Mucosa of stomach (tissue), 1 donor: ENCODE measurements at regions not wholly inside any gene's neighbourhood (a gene's known extent, or its start where the extent isn't known, plus 50 kb on each side); places are given as distances from the start of the nearest gene placed in this dataset.

Experiments used
- H3K27me3 ChIP-seq: one replicate; pipeline ENCODE4 v1.7.0; 2013; ENCODE audit warnings: mild to moderate bottlenecking, low read length; ENCODE audit not compliant: control insufficient read depth, insufficient read depth
- H3K36me3 ChIP-seq: one replicate; pipeline ENCODE4 v1.7.0; 2013; ENCODE audit warnings: low read length; ENCODE audit not compliant: control insufficient read depth, insufficient read depth
- H3K4me1 ChIP-seq: one replicate; pipeline ENCODE4 v1.7.0; 2013; ENCODE audit warnings: mild to moderate bottlenecking, low read length; ENCODE audit not compliant: control insufficient read depth, insufficient read depth
- H3K4me3 ChIP-seq: one replicate; pipeline ENCODE4 v1.7.0; 2013; ENCODE audit warnings: low read length
- H3K9ac ChIP-seq: one replicate; pipeline ENCODE4 v1.7.0; 2013; ENCODE audit warnings: mild to moderate bottlenecking, low read length, moderate library complexity
- H3K9me3 ChIP-seq: one replicate; pipeline ENCODE4 v1.7.0; 2013; ENCODE audit warnings: mild to moderate bottlenecking, low read length, moderate library complexity; ENCODE audit not compliant: control insufficient read depth
- donor health status: Pancreatic carcinoma.

- H3K36me3 ChIP-seq = no peaks in the 10 kb centered on the region
- no peaks in the 10 kb centered on the region for H3K27me3 ChIP-seq
- peaks cover 8% of the 10 kb centered on the region for H3K4me1 ChIP-seq
- H3K4me3 ChIP-seq = no peak overlapping the region
- no peak overlapping the region for H3K9ac ChIP-seq
- H3K9me3 ChIP-seq = no peaks in the 10 kb centered on the region
Observed at GRCh38 chr7:156156734-156157408, 344.6 kb upstream of the SHH start.

- no peaks in the 10 kb centered on the region for H3K27me3 ChIP-seq
- H3K9ac ChIP-seq = no peak overlapping the region
- H3K4me1 ChIP-seq = peaks cover 8% of the 10 kb centered on the region
- no peaks in the 10 kb centered on the region for H3K9me3 ChIP-seq
- no peak overlapping the region for H3K4me3 ChIP-seq
- no peaks in the 10 kb centered on the region for H3K36me3 ChIP-seq
Observed at GRCh38 chr7:156155988-156156733, 343.9 kb upstream of the SHH start.

DNA sequence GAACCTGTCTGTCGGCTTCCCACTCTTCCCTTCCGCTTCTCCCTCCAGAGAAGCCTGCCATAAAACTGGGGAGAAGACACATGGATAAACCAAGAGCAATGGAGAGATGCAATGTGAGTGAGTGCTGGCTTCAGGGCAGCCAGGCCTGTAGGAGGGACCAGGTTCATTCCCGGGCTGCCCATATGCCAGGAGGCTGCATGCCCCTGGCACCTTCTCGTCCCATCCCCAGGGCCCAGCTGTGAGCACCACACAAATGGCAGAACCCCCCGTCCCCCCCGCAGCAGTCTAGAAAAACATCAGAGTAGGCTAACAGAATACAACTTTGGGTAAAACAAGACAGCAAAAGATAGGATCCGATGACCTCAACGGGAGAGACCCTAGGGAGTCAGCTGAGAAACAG, 341.3 kb upstream of the SHH start:
- Histone ChIP-seq H3K4me3 (no peak overlapping the region), H3K4me1 (peaks cover 5% of the 10 kb centered on the region), H3K9ac (no peak overlapping the region), H3K9me3 (no peaks in the 10 kb centered on the region), H3K36me3 (no peaks in the 10 kb centered on the region), H3K27me3 (no peaks in the 10 kb centered on the region)

DNA sequence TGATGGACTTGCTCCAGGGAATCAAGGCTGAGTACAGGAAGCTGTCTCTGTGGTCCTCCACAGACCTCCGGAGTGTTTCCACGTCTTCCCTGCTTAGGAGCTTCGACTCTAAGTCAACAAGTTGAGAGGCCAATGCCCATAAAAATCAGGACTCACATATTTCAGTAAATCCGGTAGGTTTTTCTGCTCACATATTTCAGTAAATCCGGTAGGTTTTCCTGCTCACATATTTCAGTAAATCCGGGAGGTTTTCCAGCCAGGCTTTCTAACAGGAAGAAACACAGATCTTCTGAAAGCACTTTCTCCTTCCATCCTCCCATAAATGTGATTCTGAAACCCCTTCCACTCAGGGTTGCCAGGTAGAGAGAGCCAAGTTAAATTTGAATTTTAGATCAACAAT, 340.1 kb upstream of the SHH start:
- Histone ChIP-seq H3K9me3 (no peaks in the 10 kb centered on the region), H3K36me3 (no peaks in the 10 kb centered on the region), H3K4me1 (peaks cover 12% of the 10 kb centered on the region), H3K27me3 (no peaks in the 10 kb centered on the region), H3K4me3 (no peak overlapping the region), H3K9ac (no peak overlapping the region)

DNA sequence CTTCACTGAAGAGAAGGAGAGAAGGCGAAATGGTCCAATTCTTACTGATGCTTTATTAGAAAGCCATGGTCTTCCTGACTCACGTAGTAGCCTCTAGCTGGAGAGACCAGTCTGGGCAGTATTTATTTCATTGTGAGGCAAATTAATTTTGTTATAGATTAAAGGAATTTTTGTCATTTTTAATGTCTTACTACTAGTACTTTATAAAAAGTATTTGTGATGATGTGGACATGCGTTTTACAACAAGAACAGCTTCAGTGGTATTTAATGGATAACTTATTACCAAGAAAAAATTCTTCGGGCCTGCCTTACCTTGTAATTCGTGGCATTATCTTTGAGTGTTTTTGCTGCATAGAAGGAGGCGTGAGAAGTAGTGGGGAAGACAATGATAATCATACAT, 339.4 kb upstream of the SHH start:
- Histone ChIP-seq H3K4me1 (peaks cover 18% of the 10 kb centered on the region), H3K27me3 (no peaks in the 10 kb centered on the region), H3K4me3 (no peak overlapping the region), H3K9ac (no peak overlapping the region), H3K9me3 (no peaks in the 10 kb centered on the region), H3K36me3 (no peaks in the 10 kb centered on the region)

GRCh38 chr7:156151078-156151477, 338.8 kb upstream of the SHH start:
- Histone ChIP-seq H3K9me3 (no peaks in the 10 kb centered on the region), H3K27me3 (no peaks in the 10 kb centered on the region), H3K36me3 (no peaks in the 10 kb centered on the region), H3K4me1 (peaks cover 18% of the 10 kb centered on the region), H3K4me3 (no peak overlapping the region), H3K9ac (no peak overlapping the region)

- H3K4me3 ChIP-seq = no peak overlapping the region
- H3K4me1 ChIP-seq = peaks cover 18% of the 10 kb centered on the region
- H3K27me3 ChIP-seq = peaks cover 3% of the 10 kb centered on the region
- H3K9me3 ChIP-seq = no peaks in the 10 kb centered on the region
- H3K36me3 ChIP-seq = no peaks in the 10 kb centered on the region
- H3K9ac ChIP-seq = no peak overlapping the region
Observed at GRCh38 chr7:156148995-156149394, 336.7 kb upstream of the SHH start.

- Histone ChIP-seq H3K4me3 (no peak overlapping the region), H3K4me1 (peaks cover 18% of the 10 kb centered on the region), H3K36me3 (no peaks in the 10 kb centered on the region), H3K27me3 (peaks cover 3% of the 10 kb centered on the region), H3K9me3 (no peaks in the 10 kb centered on the region), H3K9ac (no peak overlapping the region)
Observed at GRCh38 chr7:156148547-156148946, 336.3 kb upstream of the SHH start.

- H3K4me1 ChIP-seq = peaks cover 18% of the 10 kb centered on the region
- H3K4me3 ChIP-seq = no peak overlapping the region
- H3K9ac ChIP-seq = no peak overlapping the region
- H3K9me3 ChIP-seq = no peaks in the 10 kb centered on the region
- H3K27me3 ChIP-seq = peaks cover 3% of the 10 kb centered on the region
- H3K36me3 ChIP-seq = no peaks in the 10 kb centered on the region
Observed at GRCh38 chr7:156147756-156148504, 335.7 kb upstream of the SHH start.

DNA sequence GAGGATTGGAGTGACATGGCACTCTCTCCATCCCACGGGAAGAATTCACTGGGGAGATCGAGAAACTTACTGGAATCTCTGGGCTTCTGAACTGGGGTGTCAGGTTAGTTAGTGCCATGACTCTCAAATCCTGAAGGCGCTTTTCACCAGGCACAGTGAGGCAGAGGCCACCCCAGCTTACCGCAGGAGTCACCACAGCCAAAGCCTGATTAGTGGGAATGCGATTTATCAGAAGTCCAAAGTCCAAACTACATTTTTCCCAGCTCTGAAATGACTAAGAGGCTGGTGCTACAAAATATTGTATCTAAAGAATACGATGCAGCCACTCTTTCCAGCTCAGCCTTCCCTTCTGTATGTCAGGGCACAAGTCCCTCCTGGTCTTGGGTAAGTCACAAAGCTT, 334.8 kb upstream of the SHH start:
- H3K4me3 ChIP-seq = no peak overlapping the region
- no peaks in the 10 kb centered on the region for H3K36me3 ChIP-seq
- H3K9ac ChIP-seq = no peak overlapping the region
- H3K4me1 ChIP-seq = peaks cover 18% of the 10 kb centered on the region
- peaks cover 3% of the 10 kb centered on the region for H3K27me3 ChIP-seq
- no peaks in the 10 kb centered on the region for H3K9me3 ChIP-seq

- H3K4me1 ChIP-seq = peaks cover 18% of the 10 kb centered on the region
- no peaks in the 10 kb centered on the region for H3K9me3 ChIP-seq
- no peak overlapping the region for H3K4me3 ChIP-seq
- H3K27me3 ChIP-seq = peaks cover 3% of the 10 kb centered on the region
- H3K36me3 ChIP-seq = no peaks in the 10 kb centered on the region
- H3K9ac ChIP-seq = no peak overlapping the region
Observed at GRCh38 chr7:156145996-156146395, 333.7 kb upstream of the SHH start.

DNA sequence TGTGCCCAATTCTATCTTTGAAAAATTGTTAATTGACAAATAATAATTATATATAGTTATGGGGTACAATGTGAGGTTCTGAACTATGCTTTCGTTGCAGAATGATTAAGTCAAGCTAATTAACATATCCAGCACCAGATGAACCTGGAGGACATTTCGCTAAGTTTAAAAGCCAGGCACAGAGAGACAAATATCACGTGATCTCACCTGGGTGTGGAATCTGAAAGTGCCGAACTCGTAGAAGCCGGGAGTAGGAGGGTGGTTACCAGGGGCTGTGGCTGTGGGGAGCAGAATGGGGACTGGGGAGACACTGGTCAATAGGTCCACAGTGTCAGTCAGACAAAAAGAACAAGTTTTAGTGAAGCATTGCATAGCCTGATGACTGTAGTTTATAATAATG, 332.9 kb upstream of the SHH start:
- no peak overlapping the region for H3K9ac ChIP-seq
- peaks cover 18% of the 10 kb centered on the region for H3K4me1 ChIP-seq
- no peak overlapping the region for H3K4me3 ChIP-seq
- no peaks in the 10 kb centered on the region for H3K36me3 ChIP-seq
- H3K27me3 ChIP-seq = peaks cover 3% of the 10 kb centered on the region
- no peaks in the 10 kb centered on the region for H3K9me3 ChIP-seq
